Endothelial cell of umbilical vein (primary cell): ENCODE measurements at regions not wholly inside any gene's neighbourhood (a gene's known extent, or its start where the extent isn't known, plus 50 kb on each side); places are given as distances from the start of the nearest gene placed in this dataset.

Experiments used
- BruUV-seq: library from RNA; stranded (reverse); fragments of 400-500 nt; replicated peaks from 2 replicates; lab custom pipeline; 2021; lab: Mats Ljungman, UMichigan
- CTCF ChIA-PET: fragments of 300-600, 350-600 bp; sonication (Branson Sonifier 250); formaldehyde crosslinking; loops from one replicate; lab custom pipeline; 2021; ENCODE audit warnings: antibody characterized with exemption, inconsistent platforms; lab: Charles Lee
- POLR2A ChIA-PET: fragments of 300-600, 350-600 bp; sonication (Branson Sonifier 250); formaldehyde crosslinking; loops from one replicate; lab custom pipeline; 2021; ENCODE audit warnings: antibody characterized with exemption, inconsistent platforms; lab: Charles Lee
- DNase-seq: peaks from one replicate; pipeline ENCODE4 v3.0.0-alpha.2; 2011; ENCODE audit warnings: low read depth, low spot score
- FAIRE-seq: peaks from 2 replicates; lab custom pipeline; 2011; peaks lifted over from hg19 to GRCh38; lab: Jason Lieb, UNC
- H2AFZ ChIP-seq: 2 replicates; pipeline ENCODE4 v1.6.0; 2012; ENCODE audit warnings: low read depth, low read length, control low read depth, inconsistent platforms
- H3K27ac ChIP-seq: 2 replicates; pipeline ENCODE4 v1.5.1; 2011; ENCODE audit warnings: low read depth, mild to moderate bottlenecking, control low read depth, low read length, moderate library complexity; ENCODE audit not compliant: insufficient read depth
- H3K27me3 ChIP-seq, 2 experiments: 2 replicates each; pipeline versions ENCODE4 v1.6.0 to v1.6.1; 2011; ENCODE audit warnings: low read length in 2 of 2, mixed read lengths in 1 of 2; ENCODE audit not compliant: control insufficient read depth in 2 of 2, insufficient read depth in 2 of 2
- H3K36me3 ChIP-seq, 2 experiments: 2 replicates in 1 of 2; 3 replicates in 1 of 2; pipeline ENCODE4 v1.5.1; 2011; ENCODE audit warnings: low read length in 2 of 2, mild to moderate bottlenecking in 1 of 2, moderate library complexity in 1 of 2; ENCODE audit not compliant: control insufficient read depth in 2 of 2, insufficient read depth in 2 of 2; ENCODE audit errors: extremely low read depth in 1 of 2
- H3K4me1 ChIP-seq: 3 replicates; pipeline ENCODE4 v1.5.1; 2011; ENCODE audit warnings: mild to moderate bottlenecking, low read length; ENCODE audit not compliant: control insufficient read depth, insufficient read depth; ENCODE audit errors: extremely low read depth
- H3K4me2 ChIP-seq: 2 replicates; pipeline ENCODE4 v1.6.1; 2011; ENCODE audit warnings: low read length, control low read depth, mixed read lengths; ENCODE audit not compliant: insufficient read depth
- H3K4me3 ChIP-seq, 3 experiments: fragments of 200-600 bp in 1 of 3; sonication (generic), shearing (Covaris generic) in 1 of 3; replicated peaks in 1 of 3; 2 replicates each; pipeline ENCODE4 v1.5.1; 2011 to 2016; ENCODE audit warnings: control low read depth in 3 of 3, low read length in 3 of 3, mild to moderate bottlenecking in 2 of 3, inconsistent platforms in 1 of 3, low read depth in 1 of 3, moderate library complexity in 1 of 3; ENCODE audit not compliant: insufficient read depth in 1 of 3
- H3K79me2 ChIP-seq: 2 replicates; pipeline ENCODE4 v1.6.0; 2012; ENCODE audit warnings: low read length, inconsistent platforms; ENCODE audit not compliant: control insufficient read depth, insufficient read depth
- H3K9ac ChIP-seq: replicated peaks from 2 replicates; pipeline ENCODE3; 2011; ENCODE audit warnings: low read length, control low read depth; ENCODE audit not compliant: insufficient read depth; ENCODE audit errors: extremely low read depth
- H3K9me1 ChIP-seq: replicated peaks from 3 replicates; pipeline ENCODE4 v1.6.0; 2011; ENCODE audit warnings: mild to moderate bottlenecking, low read length; ENCODE audit not compliant: control insufficient read depth, insufficient read depth; ENCODE audit errors: extremely low read depth
- H3K9me3 ChIP-seq: replicated peaks from 2 replicates; pipeline ENCODE4 v1.5.1; 2012; ENCODE audit warnings: low read length, inconsistent platforms; ENCODE audit not compliant: control insufficient read depth, insufficient read depth
- H4K20me1 ChIP-seq: replicated peaks from 2 replicates; pipeline ENCODE3; 2011; ENCODE audit warnings: mild to moderate bottlenecking, low read length; ENCODE audit not compliant: control insufficient read depth, insufficient read depth; ENCODE audit errors: extremely low read depth
- EZH2 ChIP-seq: IDR thresholded peaks from 2 replicates; pipeline ENCODE4 v1.6.1; 2012; ENCODE audit warnings: borderline replicate concordance, low read depth, mild to moderate bottlenecking, moderate library complexity, low read length, inconsistent platforms; ENCODE audit not compliant: severe bottlenecking
- GATA2 ChIP-seq: IDR thresholded peaks from 2 replicates; pipeline ENCODE4 v1.7.0; 2011; ENCODE audit warnings: low read depth, mild to moderate bottlenecking, moderate library complexity, mixed read lengths, low read length; ENCODE audit not compliant: insufficient read length, insufficient read depth
- JUN ChIP-seq: IDR thresholded peaks from 2 replicates; pipeline ENCODE4 v1.6.1; 2011; ENCODE audit warnings: borderline replicate concordance, low read depth; ENCODE audit not compliant: insufficient read length, insufficient read depth
- MYC ChIP-seq: IDR thresholded peaks from one replicate; pipeline ENCODE4 v1.6.1; 2011; ENCODE audit warnings: mild to moderate bottlenecking, low read depth, low read length
- POLR2A ChIP-seq: IDR thresholded peaks from 2 replicates; pipeline ENCODE4 v1.6.1; 2012; ENCODE audit warnings: low read depth, mild to moderate bottlenecking, control low read depth, low read length
- POLR2AphosphoS5 ChIP-seq: IDR thresholded peaks from 2 replicates; pipeline ENCODE4 v1.6.1; 2012; ENCODE audit warnings: low read depth, mild to moderate bottlenecking, control low read depth, low read length, moderate library complexity; ENCODE audit not compliant: insufficient read depth
- dilution Hi-C: fragments of 300-500 bp; cut with MboI; formaldehyde crosslinking; loops from one replicate; pipeline ENCODE4 v1.15.0; 2019; ENCODE audit warnings: low sequenced_read_pairs; ENCODE audit not compliant: extremely low pct_ligation_motif_present
- intact Hi-C: fragments of 100-400 bp; cut with micrococcal nuclease; formaldehyde crosslinking; loops from one replicate; pipeline ENCODE4 v1.10.0; 2022
- TF ChIP-seq, protein P1 (sequence below), 2 donors: IDR thresholded peaks; 1 replicate in 1 of 2; 2 replicates in 1 of 2; pipeline ENCODE4 v1.5.1; 2011; ENCODE audit warnings: low read length in 2 of 2, mild to moderate bottlenecking in 2 of 2, moderate library complexity in 2 of 2, control low read depth in 1 of 2, inconsistent platforms in 1 of 2, low read depth in 1 of 2; ENCODE audit not compliant: insufficient read depth in 1 of 2; ENCODE audit errors: extremely low read depth in 1 of 2
- TF ChIP-seq, protein P2 (sequence below): IDR thresholded peaks from 2 replicates; pipeline ENCODE4 v1.6.1; 2011; ENCODE audit not compliant: insufficient read depth, insufficient read length

DNA sequence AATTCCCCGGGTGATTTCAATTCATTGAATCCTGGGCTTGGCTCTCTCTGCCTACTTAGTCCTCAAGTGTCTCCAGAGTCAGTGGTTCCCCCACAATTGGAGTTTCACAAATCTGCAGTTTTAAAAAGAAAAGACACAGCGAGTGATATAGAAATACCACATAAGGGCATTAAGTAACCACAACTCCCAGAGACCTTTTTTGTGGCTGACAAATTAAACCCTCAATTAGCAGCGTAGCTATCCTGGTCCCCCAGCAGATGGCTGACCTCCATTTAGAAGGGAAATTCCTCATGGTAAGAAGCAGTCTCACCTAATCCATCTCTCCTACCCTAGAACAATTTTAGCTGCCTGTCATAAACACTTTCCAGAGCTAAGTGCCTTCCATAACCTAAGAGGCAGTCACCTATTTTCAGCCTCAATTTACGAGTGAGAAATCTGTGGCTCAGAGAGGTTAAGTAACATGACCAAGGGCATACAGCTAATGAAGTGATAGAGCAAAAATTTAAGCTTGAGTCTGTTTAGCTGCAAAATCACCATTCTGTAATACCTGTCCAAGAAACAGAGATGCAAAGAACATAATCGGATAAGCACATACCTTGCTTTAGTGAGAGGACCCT is 56.0 kb upstream of the NBPF3 start:
- DNase-seq = no peak
- POLR2A ChIA-PET = no interaction called here
- CTCF ChIA-PET = no interaction called here

More for the DNA sequence above, 56.0 kb upstream of the NBPF3 start:
- Histone ChIP-seq H2AFZ (no peak overlapping the region), H3K4me2 (no peak overlapping the region), H3K27ac (no peak overlapping the region), H3K4me3 (no peak overlapping the region), H3K9ac (no peak overlapping the region), H3K4me1 (no peaks in the 10 kb centered on the region), H3K9me3 (no peaks in the 10 kb centered on the region), H3K79me2 (no peaks in the 10 kb centered on the region), H3K27me3 (peaks cover 12 to 21% of the 10 kb centered on the region in 2 experiments), H4K20me1 (no peaks in the 10 kb centered on the region), H3K36me3 (no peaks in the 10 kb centered on the region), H3K9me1 (no peaks in the 10 kb centered on the region)
- dilution Hi-C loops = no loop called here
- TF ChIP-seq, protein P1, sequence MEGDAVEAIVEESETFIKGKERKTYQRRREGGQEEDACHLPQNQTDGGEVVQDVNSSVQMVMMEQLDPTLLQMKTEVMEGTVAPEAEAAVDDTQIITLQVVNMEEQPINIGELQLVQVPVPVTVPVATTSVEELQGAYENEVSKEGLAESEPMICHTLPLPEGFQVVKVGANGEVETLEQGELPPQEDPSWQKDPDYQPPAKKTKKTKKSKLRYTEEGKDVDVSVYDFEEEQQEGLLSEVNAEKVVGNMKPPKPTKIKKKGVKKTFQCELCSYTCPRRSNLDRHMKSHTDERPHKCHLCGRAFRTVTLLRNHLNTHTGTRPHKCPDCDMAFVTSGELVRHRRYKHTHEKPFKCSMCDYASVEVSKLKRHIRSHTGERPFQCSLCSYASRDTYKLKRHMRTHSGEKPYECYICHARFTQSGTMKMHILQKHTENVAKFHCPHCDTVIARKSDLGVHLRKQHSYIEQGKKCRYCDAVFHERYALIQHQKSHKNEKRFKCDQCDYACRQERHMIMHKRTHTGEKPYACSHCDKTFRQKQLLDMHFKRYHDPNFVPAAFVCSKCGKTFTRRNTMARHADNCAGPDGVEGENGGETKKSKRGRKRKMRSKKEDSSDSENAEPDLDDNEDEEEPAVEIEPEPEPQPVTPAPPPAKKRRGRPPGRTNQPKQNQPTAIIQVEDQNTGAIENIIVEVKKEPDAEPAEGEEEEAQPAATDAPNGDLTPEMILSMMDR (IDR thresholded peaks at IDR 0.05; ENCODE audit: extremely low read depth in 1 of 2, insufficient read depth in 1 of 2, low read depth in 1 of 2, low read length in 2 of 2) = no peak
- TF ChIP-seq, protein P2, sequence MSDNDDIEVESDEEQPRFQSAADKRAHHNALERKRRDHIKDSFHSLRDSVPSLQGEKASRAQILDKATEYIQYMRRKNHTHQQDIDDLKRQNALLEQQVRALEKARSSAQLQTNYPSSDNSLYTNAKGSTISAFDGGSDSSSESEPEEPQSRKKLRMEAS = no peak
- TF ChIP-seq MYC (no peak), POLR2AphosphoS5 (no peak), EZH2 (no peak), JUN (no peak), POLR2A (no peak), GATA2 (no peak)
- intact Hi-C loops = no loop called here
- no TSS peak for BruUV-seq
- no peak for FAIRE-seq
